ENCODE measurements at regions not wholly inside any gene's neighbourhood (a gene's known extent, or its start where the extent isn't known, plus 50 kb on each side); places are given as distances from the start of the nearest gene placed in this dataset.
A peak's percentile ranks its signal among the peaks of the same experiment; 100 is the strongest.

DNA sequence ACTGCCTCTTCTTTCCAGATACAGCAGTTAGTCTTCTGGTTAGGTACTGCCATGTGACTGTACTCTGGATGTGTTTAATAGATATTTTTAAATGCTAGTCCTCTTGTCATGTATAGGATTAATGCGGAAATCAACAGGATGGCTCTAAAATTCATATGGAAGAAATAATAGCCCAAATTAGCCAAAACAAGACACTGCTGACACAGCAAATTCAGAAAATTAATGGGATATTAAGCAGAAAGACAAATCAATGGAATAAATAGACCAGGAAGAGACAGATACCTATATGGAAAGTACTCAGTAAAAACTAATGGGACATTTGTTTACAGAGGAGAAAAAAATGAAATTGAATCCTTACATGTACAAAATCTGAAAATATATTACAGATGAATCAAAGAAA, 679.3 kb upstream of the PCDH20 start:
- in situ Hi-C loops (cut with MboI; ENCODE audit: low sequenced_read_pairs): no loop called here

More for the DNA sequence above, 679.3 kb upstream of the PCDH20 start:
- H2AK9ac ChIP-seq (replicated peaks; ENCODE audit: low read depth, low read length, poor library complexity): no peak overlapping the region
- no peak overlapping the region for H3K23ac ChIP-seq (ENCODE audit: low read depth, low read length)
- H2BK120ac ChIP-seq (ENCODE audit: low read depth, low read length): no peak overlapping the region
- no peak overlapping the region for H2BK5ac ChIP-seq (ENCODE audit: low read depth, low read length, poor library complexity, severe bottlenecking)
- H2AK5ac ChIP-seq (ENCODE audit: low read depth, low read length): no peak overlapping the region
- ChIA-PET CTCF (no interaction called here), POLR2A (ENCODE audit: unreplicated experiment) (no interaction called here)
- peaks cover 5% of the 10 kb centered on the region; the same call in 1 of the 2 replicates for H3K9me3 ChIP-seq (ENCODE audit: control insufficient read depth, insufficient read depth, low read length)
- no peaks in the 10 kb centered on the region for H3K4me1 ChIP-seq (ENCODE audit: control insufficient read depth, insufficient read depth, low read length)
- DNase-seq: no peak
- no peak overlapping the region for H3K27ac ChIP-seq (ENCODE audit: insufficient read depth, low read length)
- H4K8ac ChIP-seq (ENCODE audit: low read depth in 2 of 2, low read length in 2 of 2): no peak overlapping the region
- H3K9me1 ChIP-seq (ENCODE audit: insufficient read depth, low read length): no peaks in the 10 kb centered on the region
- H3K4me2 ChIP-seq (ENCODE audit: low read depth, low read length): no peak overlapping the region
- H2BK15ac ChIP-seq (ENCODE audit: low read depth, low read length): no peak overlapping the region
- no peak overlapping the region for H4K5ac ChIP-seq (ENCODE audit: low read depth, low read length)
- H3K36me3 ChIP-seq (ENCODE audit: control insufficient read depth, insufficient read depth, low read length): no peaks in the 10 kb centered on the region
- no peak overlapping the region for H3K14ac ChIP-seq (replicated peaks; ENCODE audit: low read depth, low read length)
- TF ChIP-seq MAFK (IDR thresholded peaks at IDR 0.05; ENCODE audit: low read depth, low read length) (peak; percentile 95), SMC3 (IDR thresholded peaks at IDR 0.05; ENCODE audit: low read depth, low read length) (no peak), RAD21 (IDR thresholded peaks at IDR 0.05; ENCODE audit: low read length) (no peak), RFX5 (IDR thresholded peaks at IDR 0.05; ENCODE audit: low read depth, low read length) (no peak)
- TF ChIP-seq, protein P1, sequence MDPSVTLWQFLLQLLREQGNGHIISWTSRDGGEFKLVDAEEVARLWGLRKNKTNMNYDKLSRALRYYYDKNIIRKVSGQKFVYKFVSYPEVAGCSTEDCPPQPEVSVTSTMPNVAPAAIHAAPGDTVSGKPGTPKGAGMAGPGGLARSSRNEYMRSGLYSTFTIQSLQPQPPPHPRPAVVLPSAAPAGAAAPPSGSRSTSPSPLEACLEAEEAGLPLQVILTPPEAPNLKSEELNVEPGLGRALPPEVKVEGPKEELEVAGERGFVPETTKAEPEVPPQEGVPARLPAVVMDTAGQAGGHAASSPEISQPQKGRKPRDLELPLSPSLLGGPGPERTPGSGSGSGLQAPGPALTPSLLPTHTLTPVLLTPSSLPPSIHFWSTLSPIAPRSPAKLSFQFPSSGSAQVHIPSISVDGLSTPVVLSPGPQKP (IDR thresholded peaks at IDR 0.05; ENCODE audit: borderline replicate concordance, low read depth, low read length): no peak
- TF ChIP-seq, protein P2, sequence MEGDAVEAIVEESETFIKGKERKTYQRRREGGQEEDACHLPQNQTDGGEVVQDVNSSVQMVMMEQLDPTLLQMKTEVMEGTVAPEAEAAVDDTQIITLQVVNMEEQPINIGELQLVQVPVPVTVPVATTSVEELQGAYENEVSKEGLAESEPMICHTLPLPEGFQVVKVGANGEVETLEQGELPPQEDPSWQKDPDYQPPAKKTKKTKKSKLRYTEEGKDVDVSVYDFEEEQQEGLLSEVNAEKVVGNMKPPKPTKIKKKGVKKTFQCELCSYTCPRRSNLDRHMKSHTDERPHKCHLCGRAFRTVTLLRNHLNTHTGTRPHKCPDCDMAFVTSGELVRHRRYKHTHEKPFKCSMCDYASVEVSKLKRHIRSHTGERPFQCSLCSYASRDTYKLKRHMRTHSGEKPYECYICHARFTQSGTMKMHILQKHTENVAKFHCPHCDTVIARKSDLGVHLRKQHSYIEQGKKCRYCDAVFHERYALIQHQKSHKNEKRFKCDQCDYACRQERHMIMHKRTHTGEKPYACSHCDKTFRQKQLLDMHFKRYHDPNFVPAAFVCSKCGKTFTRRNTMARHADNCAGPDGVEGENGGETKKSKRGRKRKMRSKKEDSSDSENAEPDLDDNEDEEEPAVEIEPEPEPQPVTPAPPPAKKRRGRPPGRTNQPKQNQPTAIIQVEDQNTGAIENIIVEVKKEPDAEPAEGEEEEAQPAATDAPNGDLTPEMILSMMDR (conservative IDR thresholded peaks at IDR 0.05; ENCODE audit: low read depth, low read length): no peak
- no peak overlapping the region for H3K56ac ChIP-seq (ENCODE audit: extremely low read depth, insufficient read depth, low read length)
- no peaks in the 10 kb centered on the region for H3K79me1 ChIP-seq (ENCODE audit: low read depth in 1 of 2, low read length in 2 of 2)
- dilution Hi-C loops (cut with HindIII; ENCODE audit: low sequenced_read_pairs, unreplicated experiment): no loop called here
- no TSS peak for BruUV-seq (replicated peaks)
- no peaks in the 10 kb centered on the region for H4K20me1 ChIP-seq (ENCODE audit: insufficient read depth, low read length)
- no peak overlapping the region for H3K9ac ChIP-seq (ENCODE audit: low read depth, low read length)
- no peak overlapping the region for H4K91ac ChIP-seq (ENCODE audit: insufficient read depth, low read depth, low read length)
- no peak overlapping the region for H3K18ac ChIP-seq (ENCODE audit: low read depth, low read length)
- ATAC-seq (ENCODE audit: low read depth): no peak
- H3K4me3 ChIP-seq (ENCODE audit: insufficient read depth, low read depth, low read length): no peak overlapping the region
- no peak overlapping the region for H2BK20ac ChIP-seq (ENCODE audit: low read depth, low read length)
- no CpG with 5 or more reads among the region's 1 CpG for WGBS, 2 experiments (ENCODE audit: extremely low coverage in 2 of 2, insufficient read length in 1 of 2)
- no peak overlapping the region for H2AFZ ChIP-seq (replicated peaks; ENCODE audit: low read length, poor library complexity)
- intact Hi-C loops (cut with micrococcal nuclease): no loop called here
- no peaks in the 10 kb centered on the region for H3K27me3 ChIP-seq (ENCODE audit: control insufficient read depth, insufficient read depth, low read length)
- H3K4ac ChIP-seq (ENCODE audit: low read depth, low read length): no peak overlapping the region
